Mesothelial cell of epicardium (in vitro differentiated cells): ENCODE measurements at regions not wholly inside any gene's neighbourhood (a gene's known extent, or its start where the extent isn't known, plus 50 kb on each side); places are given as distances from the start of the nearest gene placed in this dataset.

ENCODE experiments used
- DNase-seq, 2 experiments: peaks; one replicate each; pipeline ENCODE4 v3.0.0; 2021; ENCODE audit warnings: low spot score in 2 of 2; ENCODE audit not compliant: unreplicated experiment in 2 of 2
- H3K27ac Mint-ChIP-seq: 2 replicates; pipeline ENCODE4 v1.8.0; 2021; ENCODE audit warnings: mixed read lengths
- H3K27me3 Mint-ChIP-seq: 2 replicates; pipeline ENCODE4 v1.8.0; 2021; ENCODE audit warnings: low read depth, mixed read lengths
- H3K36me3 Mint-ChIP-seq: 2 replicates; pipeline ENCODE4 v1.8.0; 2021; ENCODE audit warnings: mixed read lengths
- H3K4me1 Mint-ChIP-seq: 2 replicates; pipeline ENCODE4 v1.8.0; 2021; ENCODE audit warnings: mixed read lengths
- H3K4me3 Mint-ChIP-seq: 2 replicates; pipeline ENCODE4 v1.8.0; 2021; ENCODE audit warnings: mild to moderate bottlenecking, moderate library complexity, mixed read lengths
- H3K9me3 Mint-ChIP-seq: 2 replicates; pipeline ENCODE4 v1.8.0; 2021; ENCODE audit warnings: mixed read lengths
- TF ChIP-seq, protein P1 (sequence below): fragments of 200-600 bp; sonication (generic); IDR thresholded peaks from one replicate; pipeline ENCODE4 v1.5.0; 2021; ENCODE audit warnings: antibody characterized with exemption; ENCODE audit not compliant: unreplicated experiment

GRCh38 chr20:48210111-48211027 lies 425.1 kb upstream of the SULF2 start:
- H3K4me3 Mint-ChIP-seq: no peak overlapping the region
- H3K27ac Mint-ChIP-seq: no peak overlapping the region
- H3K4me1 Mint-ChIP-seq: peaks cover 4% of the 10 kb centered on the region
- no peak for DNase-seq
- no peaks in the 10 kb centered on the region for H3K9me3 Mint-ChIP-seq
- TF ChIP-seq, protein P1, sequence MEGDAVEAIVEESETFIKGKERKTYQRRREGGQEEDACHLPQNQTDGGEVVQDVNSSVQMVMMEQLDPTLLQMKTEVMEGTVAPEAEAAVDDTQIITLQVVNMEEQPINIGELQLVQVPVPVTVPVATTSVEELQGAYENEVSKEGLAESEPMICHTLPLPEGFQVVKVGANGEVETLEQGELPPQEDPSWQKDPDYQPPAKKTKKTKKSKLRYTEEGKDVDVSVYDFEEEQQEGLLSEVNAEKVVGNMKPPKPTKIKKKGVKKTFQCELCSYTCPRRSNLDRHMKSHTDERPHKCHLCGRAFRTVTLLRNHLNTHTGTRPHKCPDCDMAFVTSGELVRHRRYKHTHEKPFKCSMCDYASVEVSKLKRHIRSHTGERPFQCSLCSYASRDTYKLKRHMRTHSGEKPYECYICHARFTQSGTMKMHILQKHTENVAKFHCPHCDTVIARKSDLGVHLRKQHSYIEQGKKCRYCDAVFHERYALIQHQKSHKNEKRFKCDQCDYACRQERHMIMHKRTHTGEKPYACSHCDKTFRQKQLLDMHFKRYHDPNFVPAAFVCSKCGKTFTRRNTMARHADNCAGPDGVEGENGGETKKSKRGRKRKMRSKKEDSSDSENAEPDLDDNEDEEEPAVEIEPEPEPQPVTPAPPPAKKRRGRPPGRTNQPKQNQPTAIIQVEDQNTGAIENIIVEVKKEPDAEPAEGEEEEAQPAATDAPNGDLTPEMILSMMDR: no peak
- H3K36me3 Mint-ChIP-seq: no peaks in the 10 kb centered on the region
- no peaks in the 10 kb centered on the region for H3K27me3 Mint-ChIP-seq

GRCh38 chr20:48209102-48209501 lies 423.8 kb upstream of the SULF2 start:
- Mint-ChIP-seq H3K9me3 (no peaks in the 10 kb centered on the region), H3K4me1 (peaks cover 4% of the 10 kb centered on the region), H3K27ac (no peak overlapping the region), H3K4me3 (no peak overlapping the region), H3K36me3 (no peaks in the 10 kb centered on the region), H3K27me3 (no peaks in the 10 kb centered on the region)
- DNase-seq: no peak
- TF ChIP-seq, protein P1: no peak

- no peak for DNase-seq
- TF ChIP-seq, protein P1: no peak
- Mint-ChIP-seq H3K27me3 (no peaks in the 10 kb centered on the region), H3K36me3 (no peaks in the 10 kb centered on the region), H3K27ac (no peak overlapping the region), H3K9me3 (no peaks in the 10 kb centered on the region), H3K4me1 (peaks cover 6% of the 10 kb centered on the region), H3K4me3 (no peak overlapping the region)
These were observed 422.9 kb upstream of the SULF2 start for GRCh38 chr20:48208176-48208575.

- H3K4me1 Mint-ChIP-seq: peaks cover 7% of the 10 kb centered on the region
- no peaks in the 10 kb centered on the region for H3K27me3 Mint-ChIP-seq
- no peak overlapping the region for H3K27ac Mint-ChIP-seq
- H3K36me3 Mint-ChIP-seq: no peaks in the 10 kb centered on the region
- DNase-seq: no peak
- H3K4me3 Mint-ChIP-seq: no peak overlapping the region
- TF ChIP-seq, protein P1: no peak
- no peaks in the 10 kb centered on the region for H3K9me3 Mint-ChIP-seq
These were observed 422.2 kb upstream of the SULF2 start for GRCh38 chr20:48207505-48207904.

- H3K4me1 Mint-ChIP-seq: peaks cover 7% of the 10 kb centered on the region
- no peak overlapping the region for H3K4me3 Mint-ChIP-seq
- no peaks in the 10 kb centered on the region for H3K27me3 Mint-ChIP-seq
- TF ChIP-seq, protein P1: no peak
- no peaks in the 10 kb centered on the region for H3K36me3 Mint-ChIP-seq
- H3K27ac Mint-ChIP-seq: no peak overlapping the region
- no peaks in the 10 kb centered on the region for H3K9me3 Mint-ChIP-seq
- no peak for DNase-seq
These were observed 420.5 kb upstream of the SULF2 start for GRCh38 chr20:48205786-48206185.
